H9 (cell line): ENCODE measurements at regions not wholly inside any gene's neighbourhood (a gene's known extent, or its start where the extent isn't known, plus 50 kb on each side); places are given as distances from the start of the nearest gene placed in this dataset.

Experiments
- DNase-seq: peaks from one replicate; pipeline ENCODE4 v3.0.0-alpha.2; 2017
- H2AFZ ChIP-seq: one replicate; pipeline ENCODE4 v1.6.1; 2013; ENCODE audit warnings: mild to moderate bottlenecking, low read length, control low read depth, moderate library complexity
- H2AK5ac ChIP-seq: 2 replicates; pipeline ENCODE4 v1.6.1; 2013; ENCODE audit warnings: low read length, control low read depth, mixed read lengths; ENCODE audit not compliant: insufficient read length
- H2BK120ac ChIP-seq: one replicate; pipeline ENCODE4 v1.6.1; 2013; ENCODE audit warnings: low read depth, mild to moderate bottlenecking, low read length, control low read depth, inconsistent platforms; ENCODE audit not compliant: poor library complexity, severe bottlenecking
- H2BK12ac ChIP-seq: 2 replicates; pipeline ENCODE4 v1.6.1; 2013; ENCODE audit warnings: low read length, control low read depth, mixed read lengths, low read depth; ENCODE audit not compliant: insufficient read length
- H2BK15ac ChIP-seq: 2 replicates; pipeline ENCODE4 v1.6.1; 2013; ENCODE audit warnings: low read depth, low read length, control low read depth
- H2BK20ac ChIP-seq: one replicate; pipeline ENCODE4 v1.6.1; 2013; ENCODE audit warnings: low read depth, mild to moderate bottlenecking, low read length, control low read depth, inconsistent platforms; ENCODE audit not compliant: poor library complexity, severe bottlenecking
- H2BK5ac ChIP-seq: 2 replicates; pipeline ENCODE4 v1.6.1; 2013; ENCODE audit warnings: low read length, control low read depth, mixed read lengths; ENCODE audit not compliant: insufficient read length
- H3K14ac ChIP-seq: 2 replicates; pipeline ENCODE4 v1.6.1; 2013; ENCODE audit warnings: low read length, control low read depth; ENCODE audit not compliant: insufficient read depth
- H3K18ac ChIP-seq: 2 replicates; pipeline ENCODE4 v1.6.1; 2013; ENCODE audit warnings: low read depth, mild to moderate bottlenecking, mixed read lengths, low read length, control low read depth; ENCODE audit not compliant: insufficient read length
- H3K23ac ChIP-seq: 2 replicates; pipeline ENCODE4 v1.6.1; 2013; ENCODE audit warnings: low read length, control low read depth, mixed read lengths, low read depth; ENCODE audit not compliant: insufficient read length
- H3K23me2 ChIP-seq: 2 replicates; pipeline ENCODE4 v1.6.1; 2013; ENCODE audit warnings: low read depth, mild to moderate bottlenecking, mixed read lengths, low read length, control low read depth; ENCODE audit not compliant: insufficient read length, poor library complexity, severe bottlenecking
- H3K27ac ChIP-seq: 2 replicates; pipeline ENCODE4 v1.5.1; 2013; ENCODE audit warnings: low read length, control low read depth, mixed read lengths, low read depth; ENCODE audit not compliant: insufficient read length
- H3K27me3 ChIP-seq: 2 replicates; pipeline ENCODE4 v1.6.1; 2013; ENCODE audit warnings: low read length, control low read depth, inconsistent platforms; ENCODE audit not compliant: insufficient read depth
- H3K4ac ChIP-seq: 2 replicates; pipeline ENCODE4 v1.6.1; 2013; ENCODE audit warnings: low read depth, mild to moderate bottlenecking, control low read depth, inconsistent platforms, low read length, moderate library complexity
- H3K4me1 ChIP-seq: 2 replicates; pipeline ENCODE4 v1.6.1; 2013; ENCODE audit warnings: low read length, control low read depth, inconsistent platforms; ENCODE audit not compliant: insufficient read depth
- H3K4me2 ChIP-seq: 2 replicates; pipeline ENCODE4 v1.6.1; 2013; ENCODE audit warnings: low read length, control low read depth, mixed read lengths; ENCODE audit not compliant: insufficient read length, insufficient read depth
- H3K56ac ChIP-seq: 2 replicates; pipeline ENCODE4 v1.6.1; 2013; ENCODE audit warnings: low read depth, mild to moderate bottlenecking, mixed read lengths, low read length, control low read depth; ENCODE audit not compliant: insufficient read length
- H3K79me1 ChIP-seq: 2 replicates; pipeline ENCODE4 v1.6.1; 2013; ENCODE audit warnings: low read depth, mild to moderate bottlenecking, moderate library complexity, low read length, control low read depth, inconsistent platforms; ENCODE audit not compliant: insufficient read depth, poor library complexity, severe bottlenecking
- H3K79me2 ChIP-seq: 2 replicates; pipeline ENCODE4 v1.6.1; 2013; ENCODE audit warnings: low read length, control low read depth, inconsistent platforms; ENCODE audit not compliant: insufficient read depth
- H3K9ac ChIP-seq: 2 replicates; pipeline ENCODE4 v1.6.1; 2013; ENCODE audit warnings: low read length, control low read depth, mixed read lengths; ENCODE audit not compliant: insufficient read length; ENCODE audit errors: extremely low read depth
- H3K9me3 ChIP-seq: one replicate; pipeline ENCODE4 v1.6.1; 2013; ENCODE audit warnings: low read depth, low read length, inconsistent platforms; ENCODE audit not compliant: control insufficient read depth
- H3T11ph ChIP-seq: one replicate; pipeline ENCODE4 v1.6.1; 2013; ENCODE audit warnings: mild to moderate bottlenecking, low read length, control low read depth, inconsistent platforms
- H4K20me1 ChIP-seq: one replicate; pipeline ENCODE4 v1.6.1; 2013; ENCODE audit not compliant: control insufficient read depth, insufficient read length, insufficient read depth
- H4K5ac ChIP-seq: 2 replicates; pipeline ENCODE4 v1.6.1; 2013; ENCODE audit warnings: low read depth, mild to moderate bottlenecking, mixed read lengths, low read length, control low read depth; ENCODE audit not compliant: insufficient read length
- H4K8ac ChIP-seq: replicated peaks from 2 replicates; pipeline ENCODE4 v1.6.1; 2013; ENCODE audit warnings: low read length, control low read depth, mixed read lengths, low read depth; ENCODE audit not compliant: insufficient read length
- H4K91ac ChIP-seq: 2 replicates; pipeline ENCODE4 v1.6.1; 2013; ENCODE audit warnings: low read depth, mild to moderate bottlenecking, moderate library complexity, mixed read lengths, low read length, control low read depth; ENCODE audit not compliant: insufficient read length
- H3K27ac Mint-ChIP-seq, 3 experiments: 2 replicates in 2 of 3; 3 replicates in 1 of 3; pipeline ENCODE4 v1.8.0; 2020 to 2021; ENCODE audit warnings: mixed read lengths in 3 of 3, mild to moderate bottlenecking in 1 of 3, moderate library complexity in 1 of 3
- H3K27me3 Mint-ChIP-seq: 2 replicates; pipeline ENCODE4 v1.8.0; 2021; ENCODE audit warnings: low read depth, mild to moderate bottlenecking, moderate library complexity, mixed read lengths
- H3K36me3 Mint-ChIP-seq, 3 experiments: 2 replicates in 2 of 3; 3 replicates in 1 of 3; pipeline ENCODE4 v1.8.0; 2020 to 2021; ENCODE audit warnings: low read depth in 3 of 3, mixed read lengths in 3 of 3; ENCODE audit not compliant: insufficient read depth in 1 of 3
- H3K4me1 Mint-ChIP-seq, 2 experiments: 2 replicates each; pipeline ENCODE4 v1.8.0; 2020; ENCODE audit warnings: mixed read lengths in 2 of 2
- H3K4me3 Mint-ChIP-seq, 2 experiments: 2 replicates in 1 of 2; 3 replicates in 1 of 2; pipeline ENCODE4 v1.8.0; 2020 to 2021; ENCODE audit warnings: mild to moderate bottlenecking in 2 of 2, mixed read lengths in 2 of 2, moderate library complexity in 1 of 2
- H3K9me3 Mint-ChIP-seq, 2 experiments: 2 replicates in 1 of 2; 3 replicates in 1 of 2; pipeline ENCODE4 v1.8.0; 2020; ENCODE audit warnings: mild to moderate bottlenecking in 2 of 2, mixed read lengths in 2 of 2, moderate library complexity in 1 of 2
- WGBS: extraction: QIAGEN DNeasy Blood & Tissue Kit; methylation state at CpG from one replicate; pipeline ENCODE4 v1.1.7; 2013; ENCODE audit warnings: missing lambda C conversion rate, low lambda C conversion rate, mixed read lengths; ENCODE audit not compliant: insufficient read length; ENCODE audit errors: extremely low coverage; 5-methylcytosine and 5-hydroxymethylcytosine counted together
- TF ChIP-seq, protein P1 (sequence below): fragments of 200-600 bp; sonication (generic); conservative IDR thresholded peaks from 3 replicates; pipeline ENCODE4 v1.8.0; 2021; ENCODE audit warnings: antibody characterized with exemption, mild to moderate bottlenecking

DNA sequence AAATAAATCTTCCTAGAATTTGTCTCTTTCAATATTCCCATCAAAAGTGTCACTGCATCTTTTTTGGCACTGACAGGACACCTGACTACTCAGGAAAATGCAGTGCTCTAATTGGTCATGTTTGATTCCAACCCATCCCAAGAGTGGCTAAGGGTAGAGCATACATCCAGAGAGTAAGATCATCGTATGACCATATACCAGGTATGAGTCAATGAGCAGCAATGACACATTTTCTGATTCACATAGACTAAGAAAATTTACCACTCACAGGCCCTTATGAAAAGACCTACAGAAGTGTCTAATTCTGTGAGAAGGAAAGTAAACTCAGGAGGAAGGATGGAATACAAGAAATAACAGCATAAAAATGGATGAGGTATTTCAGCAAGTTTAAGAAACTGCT lies 434.2 kb downstream of the ZIC1 start:
- Histone ChIP-seq H2BK20ac (no peak overlapping the region), H3T11ph (no peak overlapping the region), H4K8ac (no peak overlapping the region), H3K79me2 (no peaks in the 10 kb centered on the region), H2AK5ac (no peak overlapping the region), H3K14ac (no peak overlapping the region), H3K4me1 (no peaks in the 10 kb centered on the region; the same call in 1 of the 2 replicates), H2BK120ac (no peak overlapping the region), H2AFZ (no peak overlapping the region), H3K9me3 (no peaks in the 10 kb centered on the region), H3K4ac (no peak overlapping the region), H3K4me2 (no peak overlapping the region), H2BK15ac (no peak overlapping the region), H4K91ac (no peak overlapping the region), H2BK5ac (no peak overlapping the region), H3K9ac (no peak overlapping the region), H3K18ac (no peak overlapping the region), H4K5ac (no peak overlapping the region), H3K23ac (no peak overlapping the region), H3K56ac (no peak overlapping the region), H3K23me2 (no peaks in the 10 kb centered on the region), H4K20me1 (no peaks in the 10 kb centered on the region), H2BK12ac (no peak overlapping the region), H3K27me3 (no peaks in the 10 kb centered on the region), H3K27ac (no peak overlapping the region), H3K79me1 (no peaks in the 10 kb centered on the region)
- TF ChIP-seq, protein P1, sequence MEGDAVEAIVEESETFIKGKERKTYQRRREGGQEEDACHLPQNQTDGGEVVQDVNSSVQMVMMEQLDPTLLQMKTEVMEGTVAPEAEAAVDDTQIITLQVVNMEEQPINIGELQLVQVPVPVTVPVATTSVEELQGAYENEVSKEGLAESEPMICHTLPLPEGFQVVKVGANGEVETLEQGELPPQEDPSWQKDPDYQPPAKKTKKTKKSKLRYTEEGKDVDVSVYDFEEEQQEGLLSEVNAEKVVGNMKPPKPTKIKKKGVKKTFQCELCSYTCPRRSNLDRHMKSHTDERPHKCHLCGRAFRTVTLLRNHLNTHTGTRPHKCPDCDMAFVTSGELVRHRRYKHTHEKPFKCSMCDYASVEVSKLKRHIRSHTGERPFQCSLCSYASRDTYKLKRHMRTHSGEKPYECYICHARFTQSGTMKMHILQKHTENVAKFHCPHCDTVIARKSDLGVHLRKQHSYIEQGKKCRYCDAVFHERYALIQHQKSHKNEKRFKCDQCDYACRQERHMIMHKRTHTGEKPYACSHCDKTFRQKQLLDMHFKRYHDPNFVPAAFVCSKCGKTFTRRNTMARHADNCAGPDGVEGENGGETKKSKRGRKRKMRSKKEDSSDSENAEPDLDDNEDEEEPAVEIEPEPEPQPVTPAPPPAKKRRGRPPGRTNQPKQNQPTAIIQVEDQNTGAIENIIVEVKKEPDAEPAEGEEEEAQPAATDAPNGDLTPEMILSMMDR, result no peak
- no CpG with 5 or more reads among the region's 1 CpG for WGBS
- Mint-ChIP-seq H3K4me1 (peaks cover 5 to 9% of the 10 kb centered on the region in 2 experiments), H3K27me3 (no peaks in the 10 kb centered on the region), H3K9me3 (0 out of 5 replicates have a peak, but pooled peaks cover 0 to 3% of the 10 kb centered on the region in 2 experiments), H3K4me3 (no peak overlapping the region), H3K36me3 (no peaks in the 10 kb centered on the region), H3K27ac (no peak overlapping the region)
- DNase-seq, result no peak
